ENCODE measurements at regions not wholly inside any gene's neighbourhood (a gene's known extent, or its start where the extent isn't known, plus 50 kb on each side); places are given as distances from the start of the nearest gene placed in this dataset.
A peak's percentile ranks its signal among the peaks of the same experiment; 100 is the strongest.

GRCh38 chr1:96944432-96945092, 223.0 kb downstream of the PTBP2 start:
- no peaks in the 10 kb centered on the region for H3K9me3 ChIP-seq (ENCODE audit: control insufficient read depth in 2 of 2, insufficient read depth in 1 of 2, low read depth in 1 of 2, low read length in 1 of 2)
- no peaks in the 10 kb centered on the region for H3K4me1 ChIP-seq (ENCODE audit: control insufficient read depth in 3 of 3, insufficient read depth in 2 of 3, low read depth in 1 of 3, low read length in 2 of 3)
- DNase-seq, result no peak
- no peaks in the 10 kb centered on the region for H3K36me3 ChIP-seq (ENCODE audit: control insufficient read depth in 3 of 3, insufficient read depth in 2 of 3, low read depth in 1 of 3, low read length in 3 of 3)
- H3K27me3 ChIP-seq (ENCODE audit: control insufficient read depth in 3 of 3, insufficient read depth in 3 of 3, low read length in 3 of 3), result no peaks in the 10 kb centered on the region
- H3K27ac ChIP-seq (ENCODE audit: low read depth in 1 of 3, low read length in 2 of 3), result no peak overlapping the region
- H3K4me3 ChIP-seq (ENCODE audit: low read depth in 1 of 3, low read length in 3 of 3), result no peak overlapping the region
- 47 to 54% (median 54%) methylated on average over 2 of the region's 2 CpGs for WGBS, 3 donors
- FAIRE-seq, result no peak

GRCh38 chr1:96945509-96946084, 224.0 kb downstream of the PTBP2 start:
- Histone ChIP-seq H3K27ac (ENCODE audit: low read depth in 1 of 3, low read length in 2 of 3) (no peak overlapping the region), H3K9me3 (ENCODE audit: control insufficient read depth in 2 of 2, insufficient read depth in 1 of 2, low read depth in 1 of 2, low read length in 1 of 2) (no peaks in the 10 kb centered on the region), H3K4me1 (ENCODE audit: control insufficient read depth in 3 of 3, insufficient read depth in 2 of 3, low read depth in 1 of 3, low read length in 2 of 3) (no peaks in the 10 kb centered on the region), H3K4me3 (ENCODE audit: low read depth in 1 of 3, low read length in 3 of 3) (no peak overlapping the region), H3K27me3 (ENCODE audit: control insufficient read depth in 3 of 3, insufficient read depth in 3 of 3, low read length in 3 of 3) (no peaks in the 10 kb centered on the region), H3K36me3 (ENCODE audit: control insufficient read depth in 3 of 3, insufficient read depth in 2 of 3, low read depth in 1 of 3, low read length in 3 of 3) (no peaks in the 10 kb centered on the region)
- DNase-seq (no peak), FAIRE-seq (no peak)
- 82 to 86% (median 83%) methylated on average over 6 of the region's 6 CpGs for WGBS, 3 donors

GRCh38 chr1:96955307-96956012, 233.9 kb downstream of the PTBP2 start:
- FAIRE-seq, result no peak
- Histone ChIP-seq H3K27me3 (ENCODE audit: control insufficient read depth in 3 of 3, insufficient read depth in 3 of 3, low read length in 3 of 3) (no peaks in the 10 kb centered on the region), H3K4me3 (ENCODE audit: low read depth in 1 of 3, low read length in 3 of 3) (no peak overlapping the region), H3K27ac (ENCODE audit: low read depth in 1 of 3, low read length in 2 of 3) (no peak overlapping the region), H3K9me3 (ENCODE audit: control insufficient read depth in 2 of 2, insufficient read depth in 1 of 2, low read depth in 1 of 2, low read length in 1 of 2) (no peaks in the 10 kb centered on the region), H3K4me1 (ENCODE audit: control insufficient read depth in 3 of 3, insufficient read depth in 2 of 3, low read depth in 1 of 3, low read length in 2 of 3) (no peaks in the 10 kb centered on the region), H3K36me3 (ENCODE audit: control insufficient read depth in 3 of 3, insufficient read depth in 2 of 3, low read depth in 1 of 3, low read length in 3 of 3) (no peaks in the 10 kb centered on the region)
- DNase-seq, result no peak
- WGBS, 3 donors, result 64 to 81% (median 66%) methylated on average over 3 of the region's 3 CpGs

GRCh38 chr1:96962216-96962615, 240.6 kb downstream of the PTBP2 start:
- no peaks in the 10 kb centered on the region for H3K9me3 ChIP-seq (ENCODE audit: control insufficient read depth in 2 of 2, insufficient read depth in 1 of 2, low read depth in 1 of 2, low read length in 1 of 2)
- H3K36me3 ChIP-seq (ENCODE audit: control insufficient read depth in 3 of 3, insufficient read depth in 2 of 3, low read depth in 1 of 3, low read length in 3 of 3), result no peaks in the 10 kb centered on the region
- H3K4me3 ChIP-seq (ENCODE audit: low read depth in 1 of 3, low read length in 3 of 3), result no peak overlapping the region
- no peaks in the 10 kb centered on the region for H3K27me3 ChIP-seq (ENCODE audit: control insufficient read depth in 3 of 3, insufficient read depth in 3 of 3, low read length in 3 of 3)
- no peaks in the 10 kb centered on the region for H3K4me1 ChIP-seq (ENCODE audit: control insufficient read depth in 3 of 3, insufficient read depth in 2 of 3, low read depth in 1 of 3, low read length in 2 of 3)
- DNase-seq, result no peak
- H3K27ac ChIP-seq (ENCODE audit: low read depth in 1 of 3, low read length in 2 of 3), result no peak overlapping the region
- WGBS, 3 donors, result 62 to 70% (median 70%) methylated on average over 2 of the region's 2 CpGs
- no peak for FAIRE-seq

- no peaks in the 10 kb centered on the region for H3K4me1 ChIP-seq (ENCODE audit: control insufficient read depth in 3 of 3, insufficient read depth in 2 of 3, low read depth in 1 of 3, low read length in 2 of 3)
- DNase-seq (no peak), FAIRE-seq (no peak)
- no peaks in the 10 kb centered on the region for H3K36me3 ChIP-seq (ENCODE audit: control insufficient read depth in 3 of 3, insufficient read depth in 2 of 3, low read depth in 1 of 3, low read length in 3 of 3)
- H3K27me3 ChIP-seq (ENCODE audit: control insufficient read depth in 3 of 3, insufficient read depth in 3 of 3, low read length in 3 of 3), result no peaks in the 10 kb centered on the region
- 47 to 51% (median 50%) methylated on average over 4 of the region's 4 CpGs for WGBS, 3 donors
- no peak overlapping the region for H3K4me3 ChIP-seq (ENCODE audit: low read depth in 1 of 3, low read length in 3 of 3)
- no peak overlapping the region for H3K27ac ChIP-seq (ENCODE audit: low read depth in 1 of 3, low read length in 2 of 3)
- no peaks in the 10 kb centered on the region for H3K9me3 ChIP-seq (ENCODE audit: control insufficient read depth in 2 of 2, insufficient read depth in 1 of 2, low read depth in 1 of 2, low read length in 1 of 2)
Observed at GRCh38 chr1:96962751-96963211, 241.2 kb downstream of the PTBP2 start.

GRCh38 chr1:96964761-96965160, 243.2 kb downstream of the PTBP2 start:
- H3K4me3 ChIP-seq (ENCODE audit: low read depth in 1 of 3, low read length in 3 of 3), result no peak overlapping the region
- no peaks in the 10 kb centered on the region for H3K9me3 ChIP-seq (ENCODE audit: control insufficient read depth in 2 of 2, insufficient read depth in 1 of 2, low read depth in 1 of 2, low read length in 1 of 2)
- H3K27ac ChIP-seq (ENCODE audit: low read depth in 1 of 3, low read length in 2 of 3), result no peak overlapping the region
- no peak for DNase-seq
- H3K4me1 ChIP-seq (ENCODE audit: control insufficient read depth in 3 of 3, insufficient read depth in 2 of 3, low read depth in 1 of 3, low read length in 2 of 3), result no peaks in the 10 kb centered on the region
- no peaks in the 10 kb centered on the region for H3K36me3 ChIP-seq (ENCODE audit: control insufficient read depth in 3 of 3, insufficient read depth in 2 of 3, low read depth in 1 of 3, low read length in 3 of 3)
- no peaks in the 10 kb centered on the region for H3K27me3 ChIP-seq (ENCODE audit: control insufficient read depth in 3 of 3, insufficient read depth in 3 of 3, low read length in 3 of 3)
- 3 to 70% (median 41%) methylated on average over 1 of the region's 1 CpG for WGBS, 3 donors
- FAIRE-seq, result no peak

- WGBS, 3 donors, result 46 to 59% (median 54%) methylated on average over 14 to 15 of the region's 15 CpGs
- no peaks in the 10 kb centered on the region for H3K9me3 ChIP-seq (ENCODE audit: control insufficient read depth in 2 of 2, insufficient read depth in 1 of 2, low read depth in 1 of 2, low read length in 1 of 2)
- no peak for FAIRE-seq
Observed at GRCh38 chr1:96966536-96967138, 245.1 kb downstream of the PTBP2 start.

GRCh38 chr1:96967311-96967710, 245.7 kb downstream of the PTBP2 start:
- DNase-seq (peak in 1 of 2 donors; percentile 8), FAIRE-seq (no peak)
- H3K9me3 ChIP-seq (ENCODE audit: control insufficient read depth in 2 of 2, insufficient read depth in 1 of 2, low read depth in 1 of 2, low read length in 1 of 2), result no peaks in the 10 kb centered on the region
- no peaks in the 10 kb centered on the region for H3K4me1 ChIP-seq (ENCODE audit: control insufficient read depth in 3 of 3, insufficient read depth in 2 of 3, low read depth in 1 of 3, low read length in 2 of 3)
- 22 to 53% (median 40%) methylated on average over 8 of the region's 8 CpGs for WGBS, 3 donors
- no peak overlapping the region for H3K4me3 ChIP-seq (ENCODE audit: low read depth in 1 of 3, low read length in 3 of 3)
- H3K36me3 ChIP-seq (ENCODE audit: control insufficient read depth in 3 of 3, insufficient read depth in 2 of 3, low read depth in 1 of 3, low read length in 3 of 3), result no peaks in the 10 kb centered on the region
- H3K27me3 ChIP-seq (ENCODE audit: control insufficient read depth in 3 of 3, insufficient read depth in 3 of 3, low read length in 3 of 3), result no peaks in the 10 kb centered on the region
- H3K27ac ChIP-seq (ENCODE audit: low read depth in 1 of 3, low read length in 2 of 3), result no peak overlapping the region

More at GRCh38 chr1:96966536-96967138, 245.1 kb downstream of the PTBP2 start:
- DNase-seq, result peak; percentile 61 to 70
- Histone ChIP-seq H3K4me1 (ENCODE audit: control insufficient read depth in 3 of 3, insufficient read depth in 2 of 3, low read depth in 1 of 3, low read length in 2 of 3) (no peaks in the 10 kb centered on the region), H3K27me3 (ENCODE audit: control insufficient read depth in 3 of 3, insufficient read depth in 3 of 3, low read length in 3 of 3) (no peaks in the 10 kb centered on the region), H3K4me3 (ENCODE audit: low read depth in 1 of 3, low read length in 3 of 3) (no peak overlapping the region), H3K36me3 (ENCODE audit: control insufficient read depth in 3 of 3, insufficient read depth in 2 of 3, low read depth in 1 of 3, low read length in 3 of 3) (no peaks in the 10 kb centered on the region), H3K27ac (ENCODE audit: low read depth in 1 of 3, low read length in 2 of 3) (no peak overlapping the region)

Measured in small intestine (tissue), 7 donors.